Stimulated activated effector memory CD8-positive, alpha-beta T cell treated with anti-CD3 and anti-CD28 coated beads, Interleukin-12 subunit alpha, Interleukin-12 subunit beta, amount 100 ng/mL, for 72 hours (primary cell): ENCODE measurements at regions not wholly inside any gene's neighbourhood (a gene's known extent, or its start where the extent isn't known, plus 50 kb on each side); places are given as distances from the start of the nearest gene placed in this dataset.
"Not testable (repeated sequence)": the region's sequence is repeated elsewhere in the genome, so short reads cannot be mapped to it uniquely, and the experiment has no call there.

ENCODE experiments used
- ATAC-seq: fragments of 150-1000 bp; cut with Tn5 transposase; 2 replicates; pipeline ENCODE4 v1.10.0; 2021
- DNase-seq, 2 donors: peaks; one replicate each; pipeline ENCODE4 v3.0.0; 2021 to 2022; ENCODE audit warnings: low spot score in 2 of 2
- H3K27ac Mint-ChIP-seq: one replicate; pipeline ENCODE4 v1.8.0; 2022; ENCODE audit warnings: mild to moderate bottlenecking, mixed read lengths
- H3K36me3 Mint-ChIP-seq: one replicate; pipeline ENCODE4 v1.8.0; 2022; ENCODE audit warnings: mild to moderate bottlenecking, mixed read lengths
- H3K4me1 Mint-ChIP-seq: one replicate; pipeline ENCODE4 v1.8.0; 2022; ENCODE audit warnings: mixed read lengths
- H3K4me3 Mint-ChIP-seq: one replicate; pipeline ENCODE4 v1.8.0; 2022; ENCODE audit warnings: mild to moderate bottlenecking, mixed read lengths
- H3K9me3 Mint-ChIP-seq: one replicate; pipeline ENCODE4 v1.8.0; 2022; ENCODE audit warnings: mixed read lengths

DNA sequence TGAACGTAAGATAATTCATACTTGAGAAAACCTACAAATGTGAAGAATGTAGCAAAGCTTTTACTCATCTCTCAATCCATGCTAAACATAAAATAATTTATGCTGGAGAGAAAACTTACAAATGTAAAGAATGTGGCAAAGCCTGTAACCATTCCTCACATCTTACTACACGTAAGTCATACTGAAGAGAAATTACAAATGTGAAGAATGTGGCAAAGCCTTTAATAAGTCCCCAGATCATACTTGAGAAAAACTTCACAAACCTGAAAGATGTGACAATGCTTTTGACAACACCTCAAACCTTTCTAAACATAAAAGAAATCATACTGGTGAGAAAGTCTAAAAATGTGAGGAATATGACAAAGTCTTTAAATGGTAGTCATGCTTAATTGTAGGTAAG, 89.4 kb downstream of the ZNF675 start:
- ATAC-seq = no peak
- H3K4me3 Mint-ChIP-seq = no peak overlapping the region
- H3K36me3 Mint-ChIP-seq = no peaks in the 10 kb centered on the region
- no peaks in the 10 kb centered on the region for H3K4me1 Mint-ChIP-seq
- H3K9me3 Mint-ChIP-seq = no peaks in the 10 kb centered on the region
- no peak for DNase-seq
- H3K27ac Mint-ChIP-seq = no peak overlapping the region

DNA sequence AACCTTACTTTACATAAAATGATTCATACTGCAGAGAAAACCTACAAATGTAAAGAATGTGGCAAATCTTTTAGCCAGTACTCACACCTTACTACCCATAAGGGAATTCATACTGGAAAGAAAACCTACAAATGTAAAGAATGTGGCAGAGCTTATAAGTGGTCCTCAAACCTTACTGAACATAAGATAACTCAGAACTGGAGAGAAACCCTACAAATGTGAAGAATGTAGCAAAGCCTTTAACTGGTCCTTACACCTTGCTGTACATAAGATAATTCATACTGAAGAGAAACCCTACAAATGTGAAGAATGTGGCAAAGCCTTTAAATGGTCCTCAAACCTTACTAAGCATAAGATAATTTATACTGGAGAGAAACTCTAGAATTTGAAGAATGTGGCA, 90.1 kb downstream of the ZNF675 start:
- ATAC-seq = no peak
- Mint-ChIP-seq H3K9me3 (no peaks in the 10 kb centered on the region), H3K27ac (no peak overlapping the region), H3K4me3 (no peak overlapping the region), H3K36me3 (no peaks in the 10 kb centered on the region), H3K4me1 (no peaks in the 10 kb centered on the region)
- no peak for DNase-seq

DNA sequence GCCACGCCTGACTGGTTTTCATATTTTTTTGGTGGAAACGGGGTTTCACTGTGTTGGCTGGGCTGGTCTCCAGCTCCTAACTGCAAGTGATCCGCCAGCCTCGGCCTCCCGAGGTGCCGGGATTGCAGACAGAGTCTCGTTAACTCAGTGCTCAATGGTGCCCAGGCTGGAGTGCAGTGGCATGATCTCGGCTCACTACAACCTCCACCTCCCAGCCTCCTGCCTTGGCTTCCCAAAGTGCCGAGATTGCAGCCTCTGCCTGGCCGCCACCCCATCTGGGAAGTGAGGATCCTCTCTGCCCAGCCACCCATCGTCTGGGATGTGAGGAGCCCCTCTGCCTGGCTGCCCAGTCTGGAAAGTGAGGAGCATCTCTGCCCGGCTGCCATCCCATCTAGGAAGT, 92.7 kb downstream of the ZNF675 start:
- not testable (repeated sequence) for H3K36me3 Mint-ChIP-seq, H3K9me3 Mint-ChIP-seq, H3K27ac Mint-ChIP-seq, H3K4me1 Mint-ChIP-seq, H3K4me3 Mint-ChIP-seq, DNase-seq, ATAC-seq

DNA sequence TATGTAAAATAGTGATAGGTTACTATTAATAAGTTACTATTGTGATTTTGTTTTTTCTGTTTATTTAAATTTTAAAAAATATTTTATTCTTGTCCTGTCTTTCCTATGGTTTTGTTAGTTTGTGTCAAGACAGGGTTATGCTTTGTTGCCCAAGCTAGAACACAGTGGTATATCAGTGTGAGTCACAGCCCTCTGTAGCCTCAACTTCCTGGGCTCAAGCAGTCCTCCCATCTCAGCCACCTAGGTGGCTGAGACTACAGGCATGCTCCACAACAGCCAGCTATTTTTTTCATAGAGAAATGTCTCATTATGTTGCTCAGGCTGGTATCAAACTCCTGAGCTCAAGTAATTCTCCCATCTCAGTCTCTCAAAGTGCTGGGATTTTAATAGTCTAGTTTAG, 99.5 kb downstream of the ZNF675 start:
- H3K4me3 Mint-ChIP-seq = no peak overlapping the region

DNA sequence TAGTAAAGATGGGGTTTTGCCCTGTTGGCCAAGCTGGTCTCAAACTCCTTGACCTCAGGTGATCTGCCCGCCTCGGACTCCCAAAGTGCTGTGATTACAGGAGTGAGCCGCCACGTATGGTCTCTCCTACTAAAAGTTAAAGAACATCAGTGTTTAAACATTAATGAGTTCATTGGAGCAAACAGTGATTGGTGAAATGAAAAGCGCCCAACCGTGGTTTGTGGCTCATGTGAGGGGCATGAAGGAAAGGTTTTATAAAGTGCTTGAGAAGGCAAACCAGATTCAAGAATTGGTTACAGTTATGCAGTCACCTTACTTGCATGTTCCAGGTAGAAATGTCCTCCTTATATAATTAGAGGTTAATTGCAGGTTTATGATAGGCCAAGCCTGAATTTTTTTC, 109.5 kb downstream of the ZNF675 start:
- no peaks in the 10 kb centered on the region for H3K4me1 Mint-ChIP-seq
- ATAC-seq = no peak
- H3K9me3 Mint-ChIP-seq = peaks cover 10% of the 10 kb centered on the region
- H3K27ac Mint-ChIP-seq = no peak overlapping the region
- DNase-seq = no peak
- H3K36me3 Mint-ChIP-seq = no peaks in the 10 kb centered on the region
- H3K4me3 Mint-ChIP-seq = no peak overlapping the region

More for the DNA sequence above, 99.5 kb downstream of the ZNF675 start:
- Mint-ChIP-seq H3K4me1 (no peaks in the 10 kb centered on the region), H3K27ac (no peak overlapping the region), H3K9me3 (peaks cover 11% of the 10 kb centered on the region), H3K36me3 (no peaks in the 10 kb centered on the region)
- ATAC-seq (no peak), DNase-seq (no peak)

DNA sequence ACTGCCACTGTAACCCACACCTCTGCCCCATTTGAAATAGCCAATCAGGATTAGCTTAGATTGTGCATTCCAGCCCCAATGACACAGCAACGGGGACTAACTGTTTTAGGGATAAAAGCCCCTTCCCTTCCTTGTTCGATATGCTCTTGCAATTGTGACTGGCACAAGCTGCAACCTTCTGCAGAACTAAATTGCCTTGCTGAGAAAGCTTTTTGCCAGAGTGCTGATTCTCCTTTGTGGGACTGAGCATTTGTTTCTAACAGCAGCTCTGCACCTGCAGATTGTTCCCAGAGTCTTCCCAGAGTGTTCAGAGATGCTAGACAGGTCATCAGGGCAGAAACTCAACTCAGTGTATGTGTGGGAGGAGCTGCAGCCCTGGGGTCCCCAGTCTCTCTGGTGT, 115.8 kb downstream of the ZNF675 start:
- H3K4me3 Mint-ChIP-seq = no peak overlapping the region

DNA sequence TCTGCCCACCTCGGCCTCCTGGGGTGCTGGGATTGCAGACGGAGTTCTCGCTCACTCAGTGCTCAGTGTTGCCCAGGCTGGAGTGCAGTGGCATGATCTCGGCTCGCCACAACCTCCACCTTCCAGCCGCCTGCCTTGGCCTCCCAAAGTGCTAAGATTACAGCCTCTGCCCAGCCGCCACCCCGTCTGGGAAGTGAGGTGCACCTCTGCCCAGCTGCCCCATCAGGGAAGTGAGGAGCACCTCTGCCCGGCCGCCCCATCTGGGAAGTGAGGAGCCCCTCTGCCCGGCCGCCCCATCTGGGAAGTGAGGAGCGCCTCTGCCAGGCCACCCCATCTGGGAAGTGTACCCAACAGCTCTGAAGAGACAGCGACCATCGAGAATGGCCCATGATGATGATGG, 118.9 kb downstream of the ZNF675 start:
- not testable (repeated sequence) for DNase-seq, H3K27ac Mint-ChIP-seq, H3K4me1 Mint-ChIP-seq, ATAC-seq, H3K36me3 Mint-ChIP-seq, H3K4me3 Mint-ChIP-seq
- H3K9me3 Mint-ChIP-seq = peaks cover 23% of the 10 kb centered on the region

More for the DNA sequence above, 115.8 kb downstream of the ZNF675 start:
- H3K4me1 Mint-ChIP-seq = no peaks in the 10 kb centered on the region
- peaks cover 27% of the 10 kb centered on the region for H3K9me3 Mint-ChIP-seq
- no peak for DNase-seq
- no peak overlapping the region for H3K27ac Mint-ChIP-seq
- no peaks in the 10 kb centered on the region for H3K36me3 Mint-ChIP-seq
- ATAC-seq = no peak

DNA sequence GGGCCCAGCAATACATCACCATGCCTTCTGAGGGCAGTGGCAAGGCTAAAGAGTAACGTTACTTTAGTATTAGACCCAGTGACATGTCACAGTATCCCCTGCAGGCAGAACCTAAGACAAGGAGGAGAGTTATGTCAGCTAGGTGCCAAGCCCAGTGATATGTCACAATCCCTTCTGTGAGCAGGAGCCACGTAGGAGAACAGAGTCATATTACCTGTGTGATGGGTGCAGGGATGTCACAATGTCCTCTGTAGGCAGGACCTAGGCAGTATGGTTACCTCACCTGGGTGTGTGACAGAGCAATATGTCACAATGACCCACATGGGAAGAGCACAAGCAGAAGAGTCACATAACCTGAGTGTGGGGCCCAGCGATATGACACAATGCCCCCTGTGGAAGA, 121.8 kb downstream of the ZNF675 start:
- Mint-ChIP-seq H3K27ac (no peak overlapping the region), H3K36me3 (no peaks in the 10 kb centered on the region), H3K4me3 (no peak overlapping the region), H3K9me3 (peaks cover 9% of the 10 kb centered on the region), H3K4me1 (no peaks in the 10 kb centered on the region)
- ATAC-seq (no peak), DNase-seq (no peak)

DNA sequence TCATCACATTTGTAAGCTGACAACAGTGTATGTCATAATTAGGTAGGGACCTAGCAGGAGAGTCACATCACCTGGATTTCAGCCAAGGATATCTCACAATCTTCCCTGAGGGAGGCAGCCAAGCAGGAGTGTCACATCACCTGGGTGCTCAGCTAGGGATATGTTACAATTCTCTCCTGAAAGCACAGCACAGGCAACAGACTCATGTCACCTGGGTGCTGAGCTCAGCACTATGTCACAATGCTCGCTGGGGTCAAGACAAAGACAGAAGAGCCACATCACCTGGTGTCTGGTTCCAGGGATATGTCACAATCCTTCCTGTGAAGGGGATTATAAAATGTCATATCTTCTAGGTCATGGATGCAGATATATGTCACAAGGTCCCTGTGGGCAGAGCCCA, 123.7 kb downstream of the ZNF675 start:
- Mint-ChIP-seq H3K36me3 (no peaks in the 10 kb centered on the region), H3K9me3 (peaks cover 6% of the 10 kb centered on the region), H3K27ac (no peak overlapping the region), H3K4me1 (no peaks in the 10 kb centered on the region), H3K4me3 (no peak overlapping the region)
- no peak for DNase-seq
- ATAC-seq = no peak

DNA sequence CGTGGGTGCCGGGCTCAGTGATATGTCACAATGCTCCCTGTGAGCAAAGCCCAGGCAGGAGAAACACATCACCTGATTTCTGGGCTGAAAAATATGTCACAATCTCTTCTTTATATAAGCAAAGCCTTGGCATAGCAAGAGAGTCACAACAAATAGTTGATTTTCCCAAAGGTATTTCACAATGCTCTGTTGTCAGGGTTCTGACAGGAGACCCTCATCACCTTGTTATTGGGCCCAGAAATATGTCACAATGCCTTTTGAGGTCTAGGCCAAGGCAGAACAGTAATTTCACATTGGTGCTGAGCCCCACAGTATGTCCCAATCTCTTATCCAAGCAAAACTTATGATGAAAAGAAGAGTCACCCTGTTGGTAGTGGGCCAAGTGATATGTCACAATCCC, 125.7 kb downstream of the ZNF675 start:
- DNase-seq (no peak), ATAC-seq (no peak)
- Mint-ChIP-seq H3K27ac (no peak overlapping the region), H3K36me3 (no peaks in the 10 kb centered on the region), H3K4me1 (no peaks in the 10 kb centered on the region), H3K9me3 (peaks cover 5% of the 10 kb centered on the region), H3K4me3 (no peak overlapping the region)

DNA sequence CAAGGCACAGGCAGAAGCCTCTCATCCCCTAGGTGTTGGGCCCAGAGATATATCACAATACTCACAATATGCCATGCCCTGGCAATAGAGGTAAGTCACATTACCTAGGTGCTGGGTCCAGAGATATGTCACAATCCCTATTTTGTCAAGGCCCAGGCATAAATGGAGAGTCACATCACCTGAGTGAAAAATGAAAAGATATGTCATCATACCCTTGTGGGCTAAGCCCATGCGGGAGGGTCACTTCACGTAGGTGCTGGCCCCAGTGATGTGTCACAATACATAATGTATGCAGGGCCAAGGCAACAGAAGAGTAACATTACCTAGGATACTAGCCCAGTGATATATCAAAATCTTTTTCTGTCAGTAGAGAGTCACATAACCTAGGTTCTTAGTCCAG, 127.0 kb downstream of the ZNF675 start:
- DNase-seq = no peak
- no peaks in the 10 kb centered on the region for H3K36me3 Mint-ChIP-seq
- no peak overlapping the region for H3K4me3 Mint-ChIP-seq
- H3K27ac Mint-ChIP-seq = no peak overlapping the region
- H3K4me1 Mint-ChIP-seq = no peaks in the 10 kb centered on the region
- ATAC-seq = no peak
- H3K9me3 Mint-ChIP-seq = peaks cover under 1% of the 10 kb centered on the region

DNA sequence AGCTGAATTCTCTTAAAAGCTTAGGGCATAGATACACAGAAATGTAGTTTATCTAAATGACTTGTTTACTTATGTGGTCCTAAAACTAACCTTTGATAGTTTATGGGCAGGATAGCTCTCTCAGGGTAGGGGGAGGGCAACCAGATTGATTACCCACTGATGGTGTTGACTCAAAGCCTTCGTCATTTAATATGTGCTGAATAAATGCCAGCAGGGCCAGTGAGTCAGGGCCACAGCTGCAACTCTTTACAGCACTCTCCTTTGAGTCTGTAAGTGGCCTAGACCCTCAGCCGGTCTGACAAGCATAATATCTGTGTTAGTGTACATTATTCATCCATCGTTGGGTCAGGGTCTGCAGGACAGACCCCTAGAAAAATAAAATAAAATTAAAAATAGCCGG, 128.5 kb downstream of the ZNF675 start:
- H3K4me3 Mint-ChIP-seq = no peak overlapping the region
- H3K27ac Mint-ChIP-seq = no peak overlapping the region
- no peaks in the 10 kb centered on the region for H3K36me3 Mint-ChIP-seq
- DNase-seq (no peak), ATAC-seq (no peak)
- no peaks in the 10 kb centered on the region for H3K4me1 Mint-ChIP-seq
- H3K9me3 Mint-ChIP-seq = no peaks in the 10 kb centered on the region

DNA sequence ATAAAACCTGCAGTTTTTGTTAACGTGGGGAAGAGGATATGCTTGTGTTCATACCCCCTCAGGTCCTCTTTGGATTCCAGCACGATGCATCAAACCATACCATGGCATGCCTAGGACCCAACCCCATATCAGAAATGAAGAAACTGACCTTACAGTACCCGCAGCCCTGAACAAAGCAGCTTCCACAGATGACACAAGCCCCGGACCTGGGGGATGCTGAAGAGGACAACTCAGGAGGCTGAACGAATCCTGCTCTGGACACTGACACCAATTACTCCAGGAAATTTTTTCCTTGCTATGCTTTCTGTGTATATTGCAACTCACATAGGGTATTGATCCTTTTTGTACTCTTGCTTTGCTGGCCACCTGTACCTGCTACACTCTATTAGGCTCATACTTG, 129.6 kb downstream of the ZNF675 start:
- Mint-ChIP-seq H3K4me1 (no peaks in the 10 kb centered on the region), H3K9me3 (no peaks in the 10 kb centered on the region), H3K27ac (no peak overlapping the region), H3K4me3 (no peak overlapping the region), H3K36me3 (no peaks in the 10 kb centered on the region)
- DNase-seq = no peak
- ATAC-seq = no peak

DNA sequence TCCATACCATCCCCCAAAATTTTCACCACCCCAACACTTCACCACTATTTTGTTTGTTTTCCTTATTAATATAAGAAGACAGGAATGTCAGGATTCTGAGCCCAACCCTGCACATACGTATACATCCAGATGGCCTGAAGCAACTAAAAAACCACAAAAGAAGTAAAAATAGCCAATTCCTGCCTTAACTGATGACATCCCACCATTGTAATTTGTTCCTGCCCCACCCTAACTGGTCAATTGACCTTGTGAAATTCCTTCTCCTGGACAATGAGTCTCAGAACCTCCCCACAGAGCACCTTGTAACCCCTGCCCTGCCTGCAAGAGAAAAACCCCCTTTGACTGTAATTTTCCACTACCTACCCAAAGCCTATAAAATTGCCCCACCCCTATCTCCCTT, 132.5 kb downstream of the ZNF675 start:
- Mint-ChIP-seq H3K36me3 (no peaks in the 10 kb centered on the region), H3K27ac (no peak overlapping the region), H3K4me3 (no peak overlapping the region), H3K4me1 (no peaks in the 10 kb centered on the region), H3K9me3 (peaks cover 7% of the 10 kb centered on the region)
- no peak for DNase-seq
- no peak for ATAC-seq

DNA sequence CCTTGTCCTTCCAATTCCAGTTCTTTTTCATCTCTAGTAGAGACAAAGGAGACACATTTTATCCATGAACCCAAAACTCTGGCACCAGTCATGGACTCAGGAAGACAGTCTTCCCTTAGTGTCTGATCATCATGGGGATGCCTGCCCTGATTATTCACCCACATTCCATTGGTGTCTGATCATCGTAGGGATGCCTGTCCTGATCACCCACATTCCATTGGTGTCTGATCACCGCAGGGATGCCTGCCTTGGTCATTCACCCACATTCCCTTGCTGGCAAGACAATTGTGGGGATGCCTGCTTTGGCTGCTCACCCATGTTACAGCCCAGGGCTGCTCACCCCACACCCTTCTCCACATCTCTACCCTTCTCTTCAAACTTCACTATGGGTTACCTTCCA, 136.9 kb downstream of the ZNF675 start:
- DNase-seq = not testable (repeated sequence)

DNA sequence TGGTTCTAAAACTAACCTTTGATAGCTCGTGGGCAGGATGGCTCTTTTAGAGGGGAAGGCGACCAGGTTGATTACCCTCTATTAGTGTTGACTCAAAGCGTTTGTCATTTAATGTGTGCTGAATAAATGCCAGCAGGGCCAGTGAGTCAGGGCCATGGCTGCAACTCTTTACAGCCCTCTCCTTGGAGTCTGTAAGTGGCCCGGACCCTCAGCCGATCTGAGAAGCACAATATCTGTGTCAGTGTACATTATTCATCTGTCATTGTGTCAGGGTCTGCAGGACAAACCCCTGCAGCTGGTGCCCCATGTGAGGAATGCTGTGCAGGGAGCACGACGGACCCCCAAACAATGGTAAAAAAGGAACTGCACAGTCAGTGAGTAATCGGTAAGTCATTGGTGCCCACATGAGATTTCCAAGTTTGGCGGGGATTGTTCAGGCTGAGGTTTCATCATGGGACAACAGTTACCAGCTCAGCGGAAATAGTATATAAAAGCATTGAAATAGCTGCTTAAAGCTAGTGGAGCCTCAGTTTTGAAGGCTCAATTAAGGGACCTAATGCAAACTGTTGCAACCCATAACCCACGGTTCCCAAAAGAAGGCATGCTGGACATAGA, 139.1 kb downstream of the ZNF675 start:
- ATAC-seq (no peak), DNase-seq (no peak)
- Mint-ChIP-seq H3K4me1 (no peaks in the 10 kb centered on the region), H3K4me3 (no peak overlapping the region), H3K36me3 (no peaks in the 10 kb centered on the region), H3K9me3 (peaks cover 7% of the 10 kb centered on the region), H3K27ac (no peak overlapping the region)

More for the DNA sequence above, 136.9 kb downstream of the ZNF675 start:
- ATAC-seq, H3K4me3 Mint-ChIP-seq, H3K27ac Mint-ChIP-seq, H3K4me1 Mint-ChIP-seq, H3K9me3 Mint-ChIP-seq, H3K36me3 Mint-ChIP-seq: not testable (repeated sequence)

DNA sequence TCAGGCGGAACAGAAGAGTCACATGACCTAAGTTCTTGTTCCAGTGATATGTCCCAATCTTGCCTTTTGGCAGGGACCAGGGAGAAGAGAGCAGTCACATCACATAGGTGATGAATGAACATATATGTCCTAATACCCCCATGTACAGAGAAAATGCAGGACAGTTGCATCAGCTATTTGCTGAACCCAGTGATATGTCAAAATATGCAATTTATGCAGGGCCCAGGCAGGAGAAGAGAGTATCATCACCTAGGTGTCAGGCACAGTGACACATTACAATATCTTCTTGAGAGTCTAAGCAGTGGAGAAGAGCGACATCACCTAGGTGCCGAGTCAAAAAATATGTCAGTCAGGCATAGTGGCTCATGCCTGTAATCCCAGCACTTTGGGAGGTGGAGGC, 139.9 kb downstream of the ZNF675 start:
- Mint-ChIP-seq H3K4me1 (no peaks in the 10 kb centered on the region), H3K27ac (no peak overlapping the region), H3K36me3 (no peaks in the 10 kb centered on the region), H3K4me3 (no peak overlapping the region), H3K9me3 (peaks cover 7% of the 10 kb centered on the region)
- no peak for ATAC-seq
- DNase-seq = no peak
